K562 (cell line): ENCODE measurements at regions not wholly inside any gene's neighbourhood (a gene's known extent, or its start where the extent isn't known, plus 50 kb on each side); places are given as distances from the start of the nearest gene placed in this dataset.

Experiments used
- ATAC-seq: fragments of 200-7000 bp; cut with Tn5 transposase; 3 replicates; pipeline ENCODE4 v1.9.1; 2020; ENCODE audit warnings: moderate library complexity
- BruUV-seq: library from RNA; stranded (reverse); fragments of 400-500 nt; replicated peaks from 2 replicates; lab custom pipeline; 2021; lab: Mats Ljungman, UMichigan
- CTCF ChIA-PET: fragments of 300-600 bp; formaldehyde crosslinking; extraction: SDS; loops from one replicate; lab custom pipeline; 2021; ENCODE audit warnings: low intra/inter-chr PET ratio; lab: Yijun Ruan, JAX
- POLR2A ChIA-PET: fragments of 300-600, 350-650 bp; sonication (Branson Sonifier 250); formaldehyde crosslinking; extraction: SDS; loops from one replicate; lab custom pipeline; 2021; ENCODE audit warnings: antibody characterized with exemption, inconsistent platforms; lab: Yijun Ruan, JAX
- DNase-seq, 4 experiments: peaks; one replicate each; pipeline versions ENCODE4 v3.0.0 to v3.0.0-alpha.2; 2011 to 2018; ENCODE audit warnings: low spot score in 3 of 4, mixed read lengths in 3 of 4; ENCODE audit errors: extremely low read depth in 1 of 4
- FAIRE-seq: peaks from 2 replicates; lab custom pipeline; 2011; peaks lifted over from hg19 to GRCh38; lab: Jason Lieb, UNC
- H2AFZ ChIP-seq: 2 replicates; pipeline ENCODE4 v1.6.0; 2011; ENCODE audit warnings: low read depth, low read length, control low read depth, inconsistent platforms
- H3K27ac ChIP-seq: fragments of 200-600 bp; 3 replicates; pipeline ENCODE4 v1.8.0; 2011; ENCODE audit warnings: low read depth, mild to moderate bottlenecking, control low read depth, inconsistent platforms, low read length, moderate library complexity, mixed read lengths; ENCODE audit errors: extremely low read depth
- H3K27me3 ChIP-seq, 2 experiments: fragments of 300-600 bp in 1 of 2; 2 replicates in 1 of 2; 3 replicates in 1 of 2; pipeline versions ENCODE4 v1.6.0 to v1.8.0; 2011; ENCODE audit warnings: inconsistent platforms in 2 of 2, low read length in 2 of 2, mild to moderate bottlenecking in 1 of 2, mixed read lengths in 1 of 2, moderate library complexity in 1 of 2; ENCODE audit not compliant: control insufficient read depth in 2 of 2, insufficient read depth in 2 of 2
- H3K36me3 ChIP-seq: fragments of 300-600 bp; 3 replicates; pipeline ENCODE4 v1.8.0; 2011; ENCODE audit warnings: mild to moderate bottlenecking, low read length, inconsistent platforms; ENCODE audit not compliant: control insufficient read depth, insufficient read depth
- H3K4me1 ChIP-seq, 2 experiments: fragments of 200-600 bp in 1 of 2; replicated peaks in 1 of 2; 2 replicates in 1 of 2; 3 replicates in 1 of 2; pipeline versions ENCODE4 v1.5.1 to v1.8.0; 2011; ENCODE audit warnings: inconsistent platforms in 2 of 2, low read length in 2 of 2, mild to moderate bottlenecking in 1 of 2, mixed read lengths in 1 of 2, moderate library complexity in 1 of 2; ENCODE audit not compliant: control insufficient read depth in 2 of 2, insufficient read depth in 2 of 2
- H3K4me2 ChIP-seq: 2 replicates; pipeline ENCODE4 v1.6.1; 2011; ENCODE audit warnings: low read length, control low read depth, inconsistent platforms, mixed read lengths; ENCODE audit not compliant: insufficient read depth
- H3K4me3 ChIP-seq: fragments of 200-600 bp; sonication (generic), shearing (Covaris generic); 2 replicates; pipeline ENCODE4 v1.5.1; 2016; ENCODE audit warnings: control low read depth, inconsistent platforms
- H3K79me2 ChIP-seq: fragments of 200-600 bp; 3 replicates; pipeline ENCODE4 v1.8.0; 2011; ENCODE audit warnings: low read length, inconsistent platforms; ENCODE audit not compliant: control insufficient read depth, insufficient read depth
- H3K9ac ChIP-seq, 2 experiments: 2 replicates each; pipeline versions ENCODE4 v1.6.0 to v1.6.1; 2011; ENCODE audit warnings: low read depth in 2 of 2, low read length in 2 of 2, control low read depth in 1 of 2, inconsistent platforms in 1 of 2, mild to moderate bottlenecking in 1 of 2, mixed read lengths in 1 of 2; ENCODE audit not compliant: insufficient read depth in 1 of 2
- H3K9me1 ChIP-seq: one replicate; pipeline ENCODE4 v1.6.0; 2011; ENCODE audit warnings: inconsistent platforms, mild to moderate bottlenecking, low read length, moderate library complexity; ENCODE audit not compliant: control insufficient read depth, insufficient read depth
- H3K9me3 ChIP-seq: replicated peaks from 2 replicates; pipeline ENCODE4 v1.5.1; 2011; ENCODE audit warnings: low read depth, low read length, inconsistent platforms; ENCODE audit not compliant: control insufficient read depth, insufficient read depth
- H4K20me1 ChIP-seq: replicated peaks from 2 replicates; pipeline ENCODE4 v1.6.1; 2011; ENCODE audit warnings: low read length, inconsistent platforms, mixed read lengths; ENCODE audit not compliant: control insufficient read depth, insufficient read depth
- CBX2 ChIP-seq: fragments of 200-600 bp; sonication (generic); IDR thresholded peaks from one replicate; pipeline ENCODE4 v1.6.1; 2012; ENCODE audit warnings: mild to moderate bottlenecking, low read length, inconsistent platforms; ENCODE audit not compliant: insufficient read depth, poor library complexity, severe bottlenecking
- NEUROD1 ChIP-seq: fragments of 150-350 bp; IDR thresholded peaks from 2 replicates; pipeline ENCODE4 v1.6.1; 2014; ENCODE audit warnings: borderline replicate concordance, low read length, low read depth; ENCODE audit not compliant: partially characterized antibody
- TBL1XR1 ChIP-seq, 2 experiments: IDR thresholded peaks; 2 replicates each; pipeline ENCODE4 v1.6.1; 2012; ENCODE audit warnings: improper control_type of control experiment in 2 of 2, low read length in 2 of 2, mild to moderate bottlenecking in 1 of 2
- WGBS: fragments of 100-300 bp; shearing (Covaris generic); methylation state at CpG from one replicate; pipeline ENCODE4 v1.1.6; 2016; ENCODE audit warnings: low coverage, mixed read lengths; ENCODE audit not compliant: insufficient coverage; ENCODE audit errors: missing lambda C conversion rate; 5-methylcytosine and 5-hydroxymethylcytosine counted together
- in situ Hi-C: fragments of 300-500 bp; cut with MboI; formaldehyde crosslinking; loops from 4 replicates; pipeline ENCODE4 v1.15.0; 2018; ENCODE audit warnings: inconsistent platforms, mixed read lengths
- intact Hi-C: fragments of 100-400 bp; cut with micrococcal nuclease; formaldehyde crosslinking; loops from 2 replicates; pipeline ENCODE4 v1.14.2; 2022

DNA sequence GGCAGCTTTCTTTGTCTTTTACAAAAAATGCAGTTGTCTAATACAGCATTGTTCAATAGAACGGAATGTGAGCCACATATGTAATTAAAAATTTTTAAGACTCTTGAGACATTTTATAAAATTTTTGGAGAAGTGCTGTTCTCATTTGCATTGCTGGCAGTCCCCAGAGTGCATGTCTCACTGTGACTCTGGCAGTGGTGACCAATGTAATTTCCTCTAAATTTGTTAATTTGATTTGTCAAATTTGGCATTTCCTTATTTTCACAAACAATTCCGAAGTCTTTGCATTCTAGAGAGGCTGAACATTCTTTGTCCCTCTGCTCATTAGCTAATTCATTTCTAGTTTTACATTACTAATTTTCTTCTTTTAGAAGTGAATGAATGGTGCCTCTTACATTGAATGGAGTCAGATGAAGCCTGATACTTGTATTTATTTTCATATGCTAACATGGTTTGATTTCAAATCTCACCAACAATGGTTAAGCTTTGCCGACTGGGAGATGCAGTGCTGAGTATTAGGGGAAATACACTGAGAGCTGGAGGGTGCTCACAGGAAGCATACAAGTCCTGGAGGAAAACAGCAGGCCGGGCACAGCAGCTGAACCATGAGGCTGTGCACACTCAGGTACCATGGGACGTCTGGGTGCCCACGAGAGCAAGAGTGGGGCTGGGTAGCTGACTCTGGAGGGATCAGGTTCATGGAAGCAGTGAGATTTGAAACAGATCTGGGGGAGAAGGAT, 68.5 kb upstream of the ARMC2 start:
- Histone ChIP-seq H3K36me3 (no peaks in the 10 kb centered on the region), H3K4me1 (peaks cover 0 to 9% of the 10 kb centered on the region in 2 experiments; a peak in 2 of 5 replicates), H3K27me3 (peaks cover 8 to 14% of the 10 kb centered on the region in 2 experiments; a peak in 3 of 5 replicates), H3K79me2 (no peaks in the 10 kb centered on the region), H3K9ac (no peak overlapping the region), H2AFZ (no peak overlapping the region), H3K4me3 (no peak overlapping the region), H3K9me3 (no peaks in the 10 kb centered on the region; the same call in 1 of the 2 replicates), H3K27ac (no peak overlapping the region), H3K4me2 (no peak overlapping the region), H3K9me1 (no peaks in the 10 kb centered on the region), H4K20me1 (no peaks in the 10 kb centered on the region)
- ATAC-seq (no peak), DNase-seq (no peak), FAIRE-seq (no peak)
- CTCF ChIA-PET: interaction anchor here (0.6 kb wide), 1 partner anchor 151 kb away, joined by 3 read pairs; no protein-coding TSS in a partner anchor
- 5% methylated on average over 6 of the region's 6 CpGs for WGBS
- TF ChIP-seq CBX2: no peak
- no peak for TF ChIP-seq TBL1XR1 (IDR thresholded peaks at IDR 0.05; ENCODE audit: low read length in 2 of 2)
- intact Hi-C loops (loop anchor here (5.0 to 10.0 kb wide), 4 partner anchors 58 to 293 kb away; partner anchors contain the start of gene FOXO3), in situ Hi-C loops (loop anchor here (5.0 kb wide), 1 partner anchor 232 kb away; no protein-coding TSS in a partner anchor)
- BruUV-seq: no TSS peak
- POLR2A ChIA-PET: interaction anchor here (1.0 to 2.1 kb wide), 2 partner anchors 11 to 14 kb away, joined by 4 to 9 read pairs; no protein-coding TSS in a partner anchor

DNA sequence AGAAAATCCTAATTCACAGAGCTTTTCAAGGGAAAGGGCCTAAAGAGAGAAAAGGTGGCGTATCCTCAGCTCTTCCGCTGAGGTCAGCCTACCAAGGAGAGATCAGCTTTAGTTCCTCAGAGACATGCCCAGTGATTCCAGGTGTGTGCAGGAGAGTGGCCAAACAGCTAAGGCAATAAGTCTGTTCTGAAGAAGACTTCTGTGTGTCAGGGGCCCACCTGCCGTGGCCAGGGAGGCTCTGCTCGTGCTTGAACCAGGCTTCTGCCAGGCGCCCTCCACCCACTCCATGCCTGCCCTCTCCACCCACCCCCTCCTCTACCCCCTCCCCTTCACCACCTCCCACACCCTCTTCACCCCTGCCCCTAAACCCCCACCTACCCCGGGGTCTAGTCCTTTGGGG, 67.4 kb upstream of the ARMC2 start:
- 43% methylated on average over 6 of the region's 6 CpGs for WGBS
- BruUV-seq: no TSS peak
- no peak overlapping the region for H3K4me2 ChIP-seq

More for the DNA sequence above, 67.4 kb upstream of the ARMC2 start:
- no peaks in the 10 kb centered on the region for H3K79me2 ChIP-seq
- H3K27me3 ChIP-seq: peaks cover 13 to 18% of the 10 kb centered on the region in 2 experiments
- H3K27ac ChIP-seq: no peak overlapping the region
- H3K9me1 ChIP-seq: no peaks in the 10 kb centered on the region
- no peaks in the 10 kb centered on the region; the same call in 1 of the 2 replicates for H3K9me3 ChIP-seq
- ChIA-PET CTCF (interaction anchor here (2.2 kb wide), 1 partner anchor 238 kb away, joined by 13 read pairs; no protein-coding TSS in a partner anchor), POLR2A (interaction anchor here (1.0 to 2.1 kb wide), 2 partner anchors 12 to 15 kb away, joined by 4 to 9 read pairs; no protein-coding TSS in a partner anchor)
- no peaks in the 10 kb centered on the region for H4K20me1 ChIP-seq
- in situ Hi-C loops (loop anchor here (5.0 kb wide), 1 partner anchor 233 kb away; no protein-coding TSS in a partner anchor), intact Hi-C loops (loop anchor here (5.0 to 10.0 kb wide), 4 partner anchors 57 to 292 kb away; partner anchors contain the start of gene FOXO3)
- H3K4me3 ChIP-seq: no peak overlapping the region
- H3K9ac ChIP-seq: no peak overlapping the region
- DNase-seq (no peak), FAIRE-seq (no peak), ATAC-seq (no peak)
- no peak overlapping the region for H2AFZ ChIP-seq
- peaks cover 0 to 9% of the 10 kb centered on the region in 2 experiments; a peak in 2 of 5 replicates for H3K4me1 ChIP-seq
- no peaks in the 10 kb centered on the region for H3K36me3 ChIP-seq
- no peak for TF ChIP-seq NEUROD1
